Mesothelial cell of epicardium (in vitro differentiated cells): ENCODE measurements at regions not wholly inside any gene's neighbourhood (a gene's known extent, or its start where the extent isn't known, plus 50 kb on each side); places are given as distances from the start of the nearest gene placed in this dataset.

ENCODE experiments used
- DNase-seq, 2 experiments: peaks; one replicate each; pipeline ENCODE4 v3.0.0; 2021; ENCODE audit warnings: low spot score in 2 of 2; ENCODE audit not compliant: unreplicated experiment in 2 of 2
- H3K27ac Mint-ChIP-seq: 2 replicates; pipeline ENCODE4 v1.8.0; 2021; ENCODE audit warnings: mixed read lengths
- H3K27me3 Mint-ChIP-seq: 2 replicates; pipeline ENCODE4 v1.8.0; 2021; ENCODE audit warnings: low read depth, mixed read lengths
- H3K36me3 Mint-ChIP-seq: 2 replicates; pipeline ENCODE4 v1.8.0; 2021; ENCODE audit warnings: mixed read lengths
- H3K4me1 Mint-ChIP-seq: 2 replicates; pipeline ENCODE4 v1.8.0; 2021; ENCODE audit warnings: mixed read lengths
- H3K4me3 Mint-ChIP-seq: 2 replicates; pipeline ENCODE4 v1.8.0; 2021; ENCODE audit warnings: mild to moderate bottlenecking, moderate library complexity, mixed read lengths
- H3K9me3 Mint-ChIP-seq: 2 replicates; pipeline ENCODE4 v1.8.0; 2021; ENCODE audit warnings: mixed read lengths
- TF ChIP-seq, protein P1 (sequence below): fragments of 200-600 bp; sonication (generic); IDR thresholded peaks from one replicate; pipeline ENCODE4 v1.5.0; 2021; ENCODE audit warnings: antibody characterized with exemption; ENCODE audit not compliant: unreplicated experiment

DNA sequence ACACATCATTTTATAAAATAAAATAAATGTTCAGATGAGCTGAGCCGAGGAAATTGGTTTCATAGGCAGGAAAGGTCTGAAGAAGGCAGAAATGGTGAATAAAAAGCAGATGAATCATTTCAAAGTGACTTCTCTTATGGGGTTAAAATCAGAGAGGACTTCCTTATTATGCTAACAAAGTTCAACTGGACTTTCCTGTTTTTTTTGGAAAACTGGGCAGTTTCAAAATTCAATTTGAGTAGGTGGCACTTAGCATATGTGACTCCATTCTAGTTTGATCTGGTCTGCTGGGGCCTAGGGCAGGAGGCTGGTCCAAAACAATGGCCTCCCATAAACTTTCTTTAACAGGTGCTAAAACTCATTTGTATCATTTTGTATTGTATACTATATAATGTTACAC lies 1794.9 kb upstream of the TENM3 start:
- Mint-ChIP-seq H3K36me3 (no peaks in the 10 kb centered on the region), H3K9me3 (no peaks in the 10 kb centered on the region), H3K27ac (no peak overlapping the region), H3K4me3 (no peak overlapping the region), H3K4me1 (peaks cover 27% of the 10 kb centered on the region), H3K27me3 (no peaks in the 10 kb centered on the region)
- TF ChIP-seq, protein P1, sequence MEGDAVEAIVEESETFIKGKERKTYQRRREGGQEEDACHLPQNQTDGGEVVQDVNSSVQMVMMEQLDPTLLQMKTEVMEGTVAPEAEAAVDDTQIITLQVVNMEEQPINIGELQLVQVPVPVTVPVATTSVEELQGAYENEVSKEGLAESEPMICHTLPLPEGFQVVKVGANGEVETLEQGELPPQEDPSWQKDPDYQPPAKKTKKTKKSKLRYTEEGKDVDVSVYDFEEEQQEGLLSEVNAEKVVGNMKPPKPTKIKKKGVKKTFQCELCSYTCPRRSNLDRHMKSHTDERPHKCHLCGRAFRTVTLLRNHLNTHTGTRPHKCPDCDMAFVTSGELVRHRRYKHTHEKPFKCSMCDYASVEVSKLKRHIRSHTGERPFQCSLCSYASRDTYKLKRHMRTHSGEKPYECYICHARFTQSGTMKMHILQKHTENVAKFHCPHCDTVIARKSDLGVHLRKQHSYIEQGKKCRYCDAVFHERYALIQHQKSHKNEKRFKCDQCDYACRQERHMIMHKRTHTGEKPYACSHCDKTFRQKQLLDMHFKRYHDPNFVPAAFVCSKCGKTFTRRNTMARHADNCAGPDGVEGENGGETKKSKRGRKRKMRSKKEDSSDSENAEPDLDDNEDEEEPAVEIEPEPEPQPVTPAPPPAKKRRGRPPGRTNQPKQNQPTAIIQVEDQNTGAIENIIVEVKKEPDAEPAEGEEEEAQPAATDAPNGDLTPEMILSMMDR = no peak
- no peak for DNase-seq

DNA sequence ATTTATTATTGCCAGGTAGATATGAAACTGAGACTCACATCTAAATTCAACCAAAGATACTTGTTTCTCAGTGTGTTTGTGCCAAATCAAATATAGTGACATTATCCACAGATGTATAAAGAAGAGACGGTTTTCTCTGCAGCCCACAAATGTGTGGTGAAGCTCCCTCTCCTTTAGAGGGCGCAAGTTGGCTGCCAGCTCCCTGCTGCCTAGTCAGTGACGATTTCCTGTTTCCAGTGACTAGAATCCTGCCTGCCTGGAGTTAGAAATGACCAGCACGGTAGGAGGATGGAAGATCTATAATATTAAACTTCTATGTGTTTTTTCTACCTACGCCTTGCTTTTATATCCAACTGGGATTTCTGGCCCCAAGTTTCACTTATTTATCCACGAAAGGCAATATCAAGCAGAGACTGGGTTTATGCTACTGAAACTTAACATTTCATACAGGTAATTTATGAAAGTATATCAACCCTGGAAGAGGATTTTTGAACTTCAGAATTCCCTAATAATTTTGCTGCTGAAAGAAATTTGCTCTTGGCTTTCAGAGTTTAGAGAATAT lies 1793.7 kb upstream of the TENM3 start:
- H3K4me3 Mint-ChIP-seq = peak overlapping the region; percentile 61
- no peaks in the 10 kb centered on the region for H3K36me3 Mint-ChIP-seq
- H3K27ac Mint-ChIP-seq = peak overlapping the region; percentile 25
- TF ChIP-seq, protein P1 = peak; percentile 29
- DNase-seq = peak in 1 of 2 experiments; percentile 51
- no peaks in the 10 kb centered on the region for H3K27me3 Mint-ChIP-seq
- H3K4me1 Mint-ChIP-seq = peaks cover 37% of the 10 kb centered on the region
- H3K9me3 Mint-ChIP-seq = no peaks in the 10 kb centered on the region

DNA sequence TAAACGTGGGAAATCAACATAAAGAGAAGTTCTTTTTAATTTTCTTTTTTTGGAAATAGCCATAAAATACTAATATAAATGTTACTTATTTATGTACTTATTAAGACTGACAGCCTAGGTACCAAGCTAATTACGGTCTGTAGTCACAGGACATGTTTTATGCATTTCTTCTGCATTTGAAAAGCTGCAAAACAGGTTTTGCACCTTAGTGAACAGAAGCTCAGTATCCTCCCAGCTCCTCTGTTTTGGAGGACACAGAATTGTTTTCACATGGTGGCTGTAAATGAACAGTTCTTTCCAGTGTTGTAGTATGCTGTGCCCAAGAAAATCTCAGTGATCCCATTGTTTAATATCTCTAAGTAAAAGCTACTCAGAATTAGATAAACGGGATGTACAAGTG lies 1788.0 kb upstream of the TENM3 start:
- peaks cover 54% of the 10 kb centered on the region for H3K4me1 Mint-ChIP-seq
- H3K36me3 Mint-ChIP-seq = no peaks in the 10 kb centered on the region
- peak overlapping the region; percentile 66 for H3K27ac Mint-ChIP-seq
- TF ChIP-seq, protein P1 = no peak
- H3K9me3 Mint-ChIP-seq = no peaks in the 10 kb centered on the region
- H3K4me3 Mint-ChIP-seq = no peak overlapping the region
- H3K27me3 Mint-ChIP-seq = no peaks in the 10 kb centered on the region
- no peak for DNase-seq

DNA sequence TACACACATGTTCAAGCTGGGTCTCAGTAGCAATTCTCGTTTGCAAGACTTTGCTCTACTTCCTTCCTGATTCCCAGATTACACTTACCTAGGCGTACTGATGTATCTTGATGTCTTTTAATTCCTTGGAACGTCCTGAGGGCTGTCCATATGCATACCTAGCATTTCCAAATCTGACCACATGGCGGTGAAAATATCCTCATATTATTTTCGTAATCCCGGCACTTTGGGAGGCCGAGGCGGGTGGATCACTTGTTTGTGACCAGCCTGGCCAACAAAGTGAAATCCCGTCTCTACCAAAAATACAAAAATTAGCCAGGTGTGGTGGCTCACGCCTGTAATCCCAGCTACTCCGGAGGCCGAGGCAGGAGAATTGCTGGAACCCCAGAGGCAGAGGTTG lies 1786.3 kb upstream of the TENM3 start:
- no peak for DNase-seq
- H3K4me1 Mint-ChIP-seq = peaks cover 67% of the 10 kb centered on the region
- no peak overlapping the region for H3K4me3 Mint-ChIP-seq
- no peaks in the 10 kb centered on the region for H3K36me3 Mint-ChIP-seq
- no peak overlapping the region for H3K27ac Mint-ChIP-seq
- no peaks in the 10 kb centered on the region for H3K27me3 Mint-ChIP-seq
- TF ChIP-seq, protein P1 = peak; percentile 38
- H3K9me3 Mint-ChIP-seq = no peaks in the 10 kb centered on the region

GRCh38 chr4:180462116-180462515 lies 1781.1 kb upstream of the TENM3 start:
- TF ChIP-seq, protein P1 = no peak
- Mint-ChIP-seq H3K4me3 (no peak overlapping the region), H3K27ac (no peak overlapping the region), H3K27me3 (no peaks in the 10 kb centered on the region), H3K4me1 (peaks cover 48% of the 10 kb centered on the region), H3K9me3 (no peaks in the 10 kb centered on the region), H3K36me3 (no peaks in the 10 kb centered on the region)
- no peak for DNase-seq

DNA sequence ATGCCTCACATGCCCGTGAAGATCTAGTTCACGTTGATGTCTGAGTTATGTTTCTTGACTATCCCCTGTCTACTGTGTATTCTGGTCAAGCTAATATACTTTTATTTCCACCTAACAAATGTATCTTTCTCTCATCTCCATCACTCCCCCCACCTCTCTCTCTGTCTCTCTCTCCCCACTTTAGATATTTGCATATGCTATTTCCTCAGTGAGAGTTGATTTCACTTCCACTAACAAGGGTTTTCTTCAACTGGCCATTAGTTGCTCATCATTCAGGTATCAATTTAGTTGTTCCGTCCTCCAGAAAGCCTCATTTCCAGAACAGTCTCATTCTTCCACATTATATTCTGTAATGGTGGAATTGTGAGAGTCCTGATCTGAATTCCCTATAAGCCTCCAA lies 1777.8 kb upstream of the TENM3 start:
- H3K4me3 Mint-ChIP-seq = no peak overlapping the region
- no peak for DNase-seq
- TF ChIP-seq, protein P1 = no peak
- H3K4me1 Mint-ChIP-seq = peaks cover 25% of the 10 kb centered on the region
- H3K36me3 Mint-ChIP-seq = peaks cover 9% of the 10 kb centered on the region
- H3K27me3 Mint-ChIP-seq = no peaks in the 10 kb centered on the region
- no peak overlapping the region for H3K27ac Mint-ChIP-seq
- H3K9me3 Mint-ChIP-seq = peaks cover 12% of the 10 kb centered on the region
